Adrenal gland (tissue), 9 donors: ENCODE measurements at regions not wholly inside any gene's neighbourhood (a gene's known extent, or its start where the extent isn't known, plus 50 kb on each side); places are given as distances from the start of the nearest gene placed in this dataset.

ENCODE experiments used
- DNase-seq, 7 donors: peaks; one replicate each; pipeline ENCODE4 v3.0.0-alpha.2; 2019 to 2020
- H3K27ac ChIP-seq, 5 donors: fragments of 200-600 bp; sonication (generic) in 4 of 5; 1 replicate in 3 of 5; 2 replicates in 2 of 5; pipeline versions ENCODE4 v1.5.1 to v1.8.0; 2016 to 2020; ENCODE audit warnings: mild to moderate bottlenecking in 1 of 5
- H3K27me3 ChIP-seq: fragments of 200-600 bp; 2 replicates; pipeline ENCODE4 v1.8.0; 2021
- H3K36me3 ChIP-seq, 2 donors: fragments of 200-600 bp; replicated peaks in 1 of 2; 1 replicate in 1 of 2; 2 replicates in 1 of 2; pipeline versions ENCODE4 v1.5.1 to v1.8.0; 2018 to 2022
- H3K4me1 ChIP-seq, 2 donors: fragments of 200-600 bp; replicated peaks in 1 of 2; 1 replicate in 1 of 2; 2 replicates in 1 of 2; pipeline versions ENCODE4 v1.5.1 to v1.8.0; 2018 to 2021
- H3K4me3 ChIP-seq, 4 donors: fragments of 200-600 bp; sonication (generic) in 3 of 4; one replicate each; pipeline ENCODE4 v1.5.1; 2016 to 2018
- H3K9me3 ChIP-seq, 3 donors: fragments of 200-600 bp; sonication (generic) in 1 of 3; replicated peaks in 1 of 3; 1 replicate in 2 of 3; 2 replicates in 1 of 3; pipeline versions ENCODE4 v1.5.1 to v1.8.0; 2016 to 2021
- POLR2A ChIP-seq, 2 donors: fragments of 450-650 bp; IDR thresholded peaks; one replicate each; pipeline ENCODE4 v1.6.1; 2017; ENCODE audit warnings: antibody characterized with exemption in 2 of 2, mild to moderate bottlenecking in 2 of 2, moderate library complexity in 1 of 2
- WGBS, 4 donors: extraction: QIAGEN DNeasy Blood & Tissue Kit in 2 of 4; methylation state at CpG; one replicate each; pipeline versions ENCODE4 v1.1.5 to v1.1.7; 2013 to 2017; 5-methylcytosine and 5-hydroxymethylcytosine counted together
- intact Hi-C, 2 donors: fragments of 100-400 bp; cut with DNase I; formaldehyde crosslinking; loops; one replicate each; pipeline versions ENCODE4 v1.14.1 to v1.15.0; 2022 to 2023
- TF ChIP-seq, protein P1 (sequence below), 6 experiments: fragments of 450-650 bp in 4 of 6; fragments of 200-600 bp in 2 of 6; sonication (generic) in 1 of 6; IDR thresholded peaks; 1 replicate in 5 of 6; 2 replicates in 1 of 6; pipeline versions ENCODE4 v1.5.1 to v1.8.0; 2016 to 2021; ENCODE audit warnings: antibody characterized with exemption in 6 of 6, mild to moderate bottlenecking in 2 of 6, moderate library complexity in 1 of 6
- donor health status: healthy with polysubstance abuse.
- donor health status: Bipolar disorder and iron deficiency.
- donor health status: DM: yes; HTN: yes; CAD: no.
- donor health status: DM: no; HTN: no; CAD: no.
- donor health status: DM: no; HTN: no; CAD: no.

DNA sequence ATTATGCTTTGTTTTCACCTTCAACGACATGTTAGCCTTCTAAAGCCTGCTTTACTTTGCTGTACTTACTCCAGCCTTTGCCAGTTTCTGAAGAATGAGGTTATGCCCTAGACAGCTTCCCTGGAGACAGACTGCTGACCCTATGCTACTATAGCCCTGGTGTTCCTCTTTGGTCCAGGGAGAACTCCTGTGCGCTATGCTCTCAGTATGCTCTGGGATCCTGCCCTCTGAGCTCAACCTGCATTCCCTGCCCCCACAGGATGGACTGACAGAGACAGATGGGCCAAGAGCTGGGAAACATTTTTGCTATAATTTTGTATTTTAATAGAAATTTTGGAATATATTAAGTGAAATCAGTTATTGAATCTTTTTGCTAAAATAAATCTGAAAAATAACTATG, 425.9 kb downstream of the TMA16 start:
- TF ChIP-seq, protein P1, sequence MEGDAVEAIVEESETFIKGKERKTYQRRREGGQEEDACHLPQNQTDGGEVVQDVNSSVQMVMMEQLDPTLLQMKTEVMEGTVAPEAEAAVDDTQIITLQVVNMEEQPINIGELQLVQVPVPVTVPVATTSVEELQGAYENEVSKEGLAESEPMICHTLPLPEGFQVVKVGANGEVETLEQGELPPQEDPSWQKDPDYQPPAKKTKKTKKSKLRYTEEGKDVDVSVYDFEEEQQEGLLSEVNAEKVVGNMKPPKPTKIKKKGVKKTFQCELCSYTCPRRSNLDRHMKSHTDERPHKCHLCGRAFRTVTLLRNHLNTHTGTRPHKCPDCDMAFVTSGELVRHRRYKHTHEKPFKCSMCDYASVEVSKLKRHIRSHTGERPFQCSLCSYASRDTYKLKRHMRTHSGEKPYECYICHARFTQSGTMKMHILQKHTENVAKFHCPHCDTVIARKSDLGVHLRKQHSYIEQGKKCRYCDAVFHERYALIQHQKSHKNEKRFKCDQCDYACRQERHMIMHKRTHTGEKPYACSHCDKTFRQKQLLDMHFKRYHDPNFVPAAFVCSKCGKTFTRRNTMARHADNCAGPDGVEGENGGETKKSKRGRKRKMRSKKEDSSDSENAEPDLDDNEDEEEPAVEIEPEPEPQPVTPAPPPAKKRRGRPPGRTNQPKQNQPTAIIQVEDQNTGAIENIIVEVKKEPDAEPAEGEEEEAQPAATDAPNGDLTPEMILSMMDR (IDR thresholded peaks at IDR 0.05): no peak
- TF ChIP-seq POLR2A (IDR thresholded peaks at IDR 0.05): no peak
- Histone ChIP-seq H3K9me3 (no peaks in the 10 kb centered on the region), H3K4me3 (no peak overlapping the region), H3K27ac (no peak overlapping the region), H3K4me1 (no peaks in the 10 kb centered on the region), H3K36me3 (no peaks in the 10 kb centered on the region), H3K27me3 (no peaks in the 10 kb centered on the region)
- DNase-seq: no peak
- intact Hi-C loops: no loop called here
- WGBS, 4 donors: 38 to 51% (median 49%) methylated on average over 2 of the region's 2 CpGs

DNA sequence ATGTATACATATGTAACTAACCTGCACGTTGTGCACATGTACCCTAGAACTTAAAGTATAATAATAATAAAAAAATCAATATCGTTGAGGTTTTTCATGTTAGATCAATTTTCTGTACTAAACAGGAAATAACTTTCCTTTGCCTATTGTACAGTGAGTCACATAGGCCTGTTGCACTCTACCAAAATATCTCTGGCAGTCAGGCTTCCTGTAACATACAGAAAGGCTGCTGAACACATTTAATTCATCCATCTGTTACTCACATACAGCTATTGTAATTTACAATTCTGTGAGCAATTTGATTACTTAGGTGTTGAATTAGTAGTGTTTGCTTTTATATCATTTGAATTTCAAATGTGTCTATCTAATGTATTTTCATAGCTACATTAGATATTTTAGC, 427.8 kb downstream of the TMA16 start:
- 53 to 79% (median 60%) methylated on average over 2 of the region's 2 CpGs for WGBS, 4 donors
- no peaks in the 10 kb centered on the region for H3K27me3 ChIP-seq
- no peak for DNase-seq
- no peak overlapping the region for H3K27ac ChIP-seq
- no peaks in the 10 kb centered on the region for H3K4me1 ChIP-seq
- H3K4me3 ChIP-seq: no peak overlapping the region
- H3K36me3 ChIP-seq: no peaks in the 10 kb centered on the region
- H3K9me3 ChIP-seq: no peaks in the 10 kb centered on the region
- TF ChIP-seq POLR2A (IDR thresholded peaks at IDR 0.05): no peak
- TF ChIP-seq, protein P1 (IDR thresholded peaks at IDR 0.05): no peak
- intact Hi-C loops: no loop called here

DNA sequence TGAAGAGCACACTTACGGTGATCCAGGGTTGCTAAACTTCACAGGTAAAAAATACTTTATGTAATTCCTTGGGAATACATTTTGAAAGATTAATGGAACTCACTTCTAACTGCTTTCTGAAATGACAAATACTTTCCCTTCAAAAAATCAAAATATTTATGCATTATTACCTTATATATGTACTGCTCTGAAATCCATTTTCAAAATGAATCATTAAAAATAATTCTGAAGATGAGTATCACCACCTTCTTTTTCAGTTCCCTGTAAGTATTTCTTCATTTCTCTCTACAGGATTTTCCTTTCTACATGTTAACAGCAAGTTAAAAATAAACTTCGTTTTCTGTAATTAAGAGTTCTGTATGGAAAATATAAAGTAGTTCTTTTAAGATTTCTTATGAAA, 428.6 kb downstream of the TMA16 start:
- intact Hi-C loops: no loop called here
- 66 to 81% (median 72%) methylated on average over 2 of the region's 2 CpGs for WGBS, 4 donors
- Histone ChIP-seq H3K36me3 (no peaks in the 10 kb centered on the region), H3K4me3 (no peak overlapping the region), H3K27ac (no peak overlapping the region), H3K9me3 (no peaks in the 10 kb centered on the region), H3K4me1 (no peaks in the 10 kb centered on the region), H3K27me3 (no peaks in the 10 kb centered on the region)
- no peak for TF ChIP-seq POLR2A (IDR thresholded peaks at IDR 0.05)
- TF ChIP-seq, protein P1 (IDR thresholded peaks at IDR 0.05): no peak
- DNase-seq: no peak

DNA sequence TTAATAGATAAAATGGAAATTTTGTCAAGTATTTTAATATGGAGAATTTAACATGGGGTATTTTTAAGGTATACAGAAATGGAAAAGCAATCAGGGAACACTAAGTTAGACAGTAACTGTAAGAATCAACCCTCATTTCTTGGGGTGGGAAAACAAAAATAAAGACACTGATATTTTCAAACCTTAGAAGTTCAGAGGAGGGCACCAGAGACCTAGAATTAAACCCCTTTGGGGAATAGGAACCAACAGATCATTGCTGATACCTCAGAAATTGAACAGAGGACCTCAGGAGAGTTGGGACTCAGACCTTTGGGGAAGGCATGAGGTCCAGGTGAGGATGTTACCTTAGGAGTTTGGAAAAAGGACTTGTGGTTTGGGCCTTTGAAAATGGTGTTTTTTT, 435.6 kb downstream of the TMA16 start:
- DNase-seq: no peak
- TF ChIP-seq, protein P1 (IDR thresholded peaks at IDR 0.05): no peak
- no peak for TF ChIP-seq POLR2A (IDR thresholded peaks at IDR 0.05)
- intact Hi-C loops: no loop called here
- Histone ChIP-seq H3K27ac (no peak overlapping the region), H3K36me3 (no peaks in the 10 kb centered on the region), H3K4me3 (no peak overlapping the region), H3K27me3 (no peaks in the 10 kb centered on the region), H3K9me3 (no peaks in the 10 kb centered on the region), H3K4me1 (no peaks in the 10 kb centered on the region)
